ENCODE measurements at regions not wholly inside any gene's neighbourhood (a gene's known extent, or its start where the extent isn't known, plus 50 kb on each side); places are given as distances from the start of the nearest gene placed in this dataset.

DNA sequence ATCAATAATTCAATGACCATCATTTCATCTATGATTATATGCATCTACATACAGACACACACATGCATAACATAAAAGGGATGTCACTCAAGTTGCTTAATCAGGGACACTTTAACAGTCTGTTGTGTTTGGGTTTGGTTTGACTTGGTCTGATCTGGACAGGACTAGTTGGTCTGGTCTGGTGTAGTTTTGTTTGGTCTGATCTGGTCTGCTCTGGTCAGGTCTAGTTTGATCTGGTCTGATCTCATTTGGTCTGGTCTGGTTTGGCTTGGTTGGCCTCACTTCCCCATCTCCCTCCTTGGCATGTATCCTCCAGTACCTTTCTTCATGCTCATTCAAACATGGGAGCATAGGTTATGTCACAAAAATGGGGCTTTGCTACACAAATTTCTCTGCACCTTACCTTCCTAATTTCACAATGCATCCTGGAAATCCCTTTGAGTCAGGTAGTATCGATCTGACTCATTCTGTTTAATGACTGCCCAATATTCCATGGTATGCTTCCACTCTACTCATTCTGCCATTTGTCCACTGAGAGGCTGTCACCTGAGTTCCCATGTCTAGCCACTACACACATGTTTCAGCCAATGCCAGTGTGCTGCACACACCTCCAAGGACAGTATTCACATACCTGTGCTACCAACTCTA is 73.0 kb upstream of the TPM1 start:
- no peak for DNase-seq

DNA sequence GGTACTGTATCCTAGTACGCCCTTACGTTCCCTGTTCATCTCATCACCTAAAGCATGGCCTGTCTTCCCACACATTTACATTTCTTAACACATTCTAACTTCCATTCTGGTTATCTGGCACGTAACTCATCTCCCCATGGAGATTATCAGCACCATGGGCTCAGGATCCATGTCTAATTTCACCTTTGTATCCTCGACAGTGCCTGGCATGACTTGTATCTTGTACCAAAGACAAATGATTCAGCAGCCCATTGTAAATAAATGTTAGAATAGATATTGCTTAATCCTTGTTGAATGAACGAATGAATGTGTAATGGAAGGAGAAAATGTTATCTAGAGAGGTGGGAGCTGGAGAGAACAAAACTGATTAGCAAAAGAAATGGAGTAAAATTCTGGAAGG is 69.7 kb upstream of the TPM1 start:
- no peak for DNase-seq

DNA sequence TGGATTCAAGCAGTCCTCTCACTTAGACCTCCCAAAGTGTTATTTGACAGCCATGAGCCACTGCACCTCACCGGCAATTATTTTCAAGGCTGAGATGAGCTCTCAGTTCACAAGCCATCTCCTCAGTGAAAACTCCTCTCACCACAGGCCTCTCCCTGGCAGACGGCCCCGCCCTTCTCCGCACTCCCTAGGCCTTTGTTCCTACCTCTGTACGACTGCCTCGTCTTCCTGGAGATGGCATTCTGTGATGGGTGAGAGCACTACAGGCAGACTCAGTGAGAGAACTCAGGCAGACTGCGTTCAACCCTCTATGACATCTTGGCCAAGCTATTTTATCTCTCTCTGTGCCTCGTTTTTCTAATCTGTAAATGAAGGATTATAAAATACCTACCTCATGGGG is 67.0 kb upstream of the TPM1 start:
- no peak for DNase-seq

GRCh38 chr15:62976301-62976881 is 66.2 kb upstream of the TPM1 start:
- DNase-seq, result no peak

- no peak for DNase-seq
Observed at GRCh38 chr15:62977952-62978811, 64.4 kb upstream of the TPM1 start.

- no peak for DNase-seq
Observed at GRCh38 chr15:62979252-62979651, 63.3 kb upstream of the TPM1 start.

DNA sequence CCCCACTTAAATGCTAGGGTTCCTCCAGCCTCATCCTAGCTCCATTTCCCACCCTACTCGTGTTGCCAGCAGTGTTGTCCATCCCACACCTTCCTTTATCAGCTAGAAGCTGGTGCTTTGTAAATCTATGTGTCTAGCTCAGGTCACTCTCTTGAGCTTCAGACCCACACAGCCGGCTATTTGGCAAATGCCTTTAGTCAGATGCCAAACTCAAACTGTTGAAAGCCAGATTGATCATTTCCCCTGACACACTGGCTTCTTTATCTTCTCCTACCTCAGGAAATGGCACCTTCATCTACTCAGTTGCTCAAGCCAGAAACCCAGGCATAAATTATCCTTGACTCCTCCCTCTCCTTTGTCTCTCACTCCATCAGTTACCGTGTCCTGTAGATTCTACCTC is 61.5 kb upstream of the TPM1 start:
- no peak for DNase-seq

- DNase-seq, result no peak
Observed at GRCh38 chr15:62983956-62984355, 58.6 kb upstream of the TPM1 start.

- DNase-seq, result no peak
Observed at GRCh38 chr15:62985768-62986167, 56.8 kb upstream of the TPM1 start.

DNA sequence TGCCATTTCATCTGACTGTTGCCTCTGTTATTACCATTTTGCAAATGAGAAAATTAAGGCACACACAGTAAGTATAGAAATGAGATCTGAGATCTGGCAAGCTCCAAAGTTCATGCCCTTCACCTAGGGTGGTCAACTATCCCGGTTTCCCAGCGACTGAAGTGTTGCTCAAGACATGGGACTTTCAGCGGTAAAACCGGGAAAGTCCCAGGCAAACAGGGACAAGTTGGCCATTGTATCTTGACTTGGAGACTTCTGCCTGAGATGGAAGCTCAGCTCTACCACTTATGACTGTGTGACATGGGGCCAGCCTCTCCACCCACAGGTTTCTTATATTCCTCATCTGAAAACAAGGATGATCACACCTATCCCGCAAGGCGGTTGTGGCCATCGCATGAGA is 55.6 kb upstream of the TPM1 start:
- DNase-seq, result no peak

GRCh38 chr15:62988701-62989100 is 53.8 kb upstream of the TPM1 start:
- no peak for DNase-seq

- DNase-seq, result no peak
Observed at GRCh38 chr15:62989366-62990055, 53.0 kb upstream of the TPM1 start.

- no peak for DNase-seq
Observed at GRCh38 chr15:62991698-62992097, 50.8 kb upstream of the TPM1 start.

- DNase-seq, result no peak
Observed at GRCh38 chr15:62992302-62992701, 50.2 kb upstream of the TPM1 start.
